ENCODE measurements at regions not wholly inside any gene's neighbourhood (a gene's known extent, or its start where the extent isn't known, plus 50 kb on each side); places are given as distances from the start of the nearest gene placed in this dataset.
"Not testable (repeated sequence)": the region's sequence is repeated elsewhere in the genome, so short reads cannot be mapped to it uniquely, and the experiment has no call there.

- Mint-ChIP-seq H3K27me3 (no peaks in the 10 kb centered on the region), H3K4me1 (no peaks in the 10 kb centered on the region), H3K36me3 (ENCODE audit: low read depth) (no peaks in the 10 kb centered on the region), H3K27ac (no peak overlapping the region), H3K9me3 (ENCODE audit: low read depth) (peaks cover 22% of the 10 kb centered on the region), H3K4me3 (no peak overlapping the region)
- intact Hi-C loops (cut with DNase I, micrococcal nuclease): no loop called here
- DNase-seq (no peak), ATAC-seq (no peak)
- POLR2A ChIA-PET: no interaction called here
- CTCF ChIA-PET: no interaction called here
Observed at GRCh38 chr16:64679976-64680690, 441.7 kb downstream of the CDH11 start.

GRCh38 chr16:64669573-64669972 is 452.3 kb downstream of the CDH11 start:
- H3K9me3 Mint-ChIP-seq (ENCODE audit: low read depth): peaks cover 15% of the 10 kb centered on the region
- intact Hi-C loops (cut with DNase I, micrococcal nuclease): no loop called here
- no peaks in the 10 kb centered on the region for H3K4me1 Mint-ChIP-seq
- CTCF ChIA-PET: no interaction called here
- no peak overlapping the region for H3K27ac Mint-ChIP-seq
- POLR2A ChIA-PET: no interaction called here
- H3K4me3 Mint-ChIP-seq: no peak overlapping the region
- ATAC-seq: no peak
- no peaks in the 10 kb centered on the region for H3K27me3 Mint-ChIP-seq
- no peaks in the 10 kb centered on the region for H3K36me3 Mint-ChIP-seq (ENCODE audit: low read depth)
- DNase-seq: no peak

GRCh38 chr16:64667334-64667877 is 454.5 kb downstream of the CDH11 start:
- Mint-ChIP-seq H3K36me3 (ENCODE audit: low read depth) (no peaks in the 10 kb centered on the region), H3K9me3 (ENCODE audit: low read depth) (peaks cover 12% of the 10 kb centered on the region), H3K27ac (no peak overlapping the region), H3K4me3 (no peak overlapping the region), H3K27me3 (no peaks in the 10 kb centered on the region), H3K4me1 (no peaks in the 10 kb centered on the region)
- ChIA-PET CTCF (no interaction called here), POLR2A (no interaction called here)
- intact Hi-C loops (cut with DNase I, micrococcal nuclease): no loop called here
- no peak for ATAC-seq
- DNase-seq: no peak

GRCh38 chr16:64662312-64662711 is 459.6 kb downstream of the CDH11 start:
- DNase-seq; ATAC-seq; H3K27ac Mint-ChIP-seq; H3K9me3 Mint-ChIP-seq (ENCODE audit: low read depth); H3K27me3 Mint-ChIP-seq; CTCF ChIA-PET; H3K4me3 Mint-ChIP-seq; intact Hi-C loops (cut with DNase I, micrococcal nuclease); H3K4me1 Mint-ChIP-seq; H3K36me3 Mint-ChIP-seq (ENCODE audit: low read depth); POLR2A ChIA-PET: not testable (repeated sequence)

- Mint-ChIP-seq H3K27me3 (no peaks in the 10 kb centered on the region), H3K4me1 (no peaks in the 10 kb centered on the region), H3K4me3 (no peak overlapping the region), H3K36me3 (ENCODE audit: low read depth) (no peaks in the 10 kb centered on the region), H3K27ac (no peak overlapping the region), H3K9me3 (ENCODE audit: low read depth) (peaks cover 9% of the 10 kb centered on the region)
- intact Hi-C loops (cut with DNase I, micrococcal nuclease): no loop called here
- DNase-seq: no peak
- CTCF ChIA-PET: no interaction called here
- POLR2A ChIA-PET: no interaction called here
- ATAC-seq: no peak
Observed at GRCh38 chr16:64659866-64660265, 462.0 kb downstream of the CDH11 start.

- Mint-ChIP-seq H3K4me1 (no peaks in the 10 kb centered on the region), H3K27ac (no peak overlapping the region), H3K9me3 (ENCODE audit: low read depth) (peaks cover 22% of the 10 kb centered on the region), H3K4me3 (no peak overlapping the region), H3K36me3 (ENCODE audit: low read depth) (no peaks in the 10 kb centered on the region), H3K27me3 (no peaks in the 10 kb centered on the region)
- DNase-seq: no peak
- no peak for ATAC-seq
- CTCF ChIA-PET: no interaction called here
- POLR2A ChIA-PET: no interaction called here
- intact Hi-C loops (cut with DNase I, micrococcal nuclease): no loop called here
Observed at GRCh38 chr16:64657316-64658011, 464.4 kb downstream of the CDH11 start.

- H3K36me3 Mint-ChIP-seq (ENCODE audit: low read depth): no peaks in the 10 kb centered on the region
- no peak overlapping the region for H3K4me3 Mint-ChIP-seq
- DNase-seq (no peak), ATAC-seq (no peak)
- no peaks in the 10 kb centered on the region for H3K27me3 Mint-ChIP-seq
- POLR2A ChIA-PET: no interaction called here
- CTCF ChIA-PET: no interaction called here
- H3K4me1 Mint-ChIP-seq: no peaks in the 10 kb centered on the region
- no peak overlapping the region for H3K27ac Mint-ChIP-seq
- H3K9me3 Mint-ChIP-seq (ENCODE audit: low read depth): peaks cover 24% of the 10 kb centered on the region
- intact Hi-C loops (cut with DNase I, micrococcal nuclease): no loop called here
Observed at GRCh38 chr16:64656471-64656870, 465.4 kb downstream of the CDH11 start.

GRCh38 chr16:64654178-64654577 is 467.7 kb downstream of the CDH11 start:
- Mint-ChIP-seq H3K4me1 (no peaks in the 10 kb centered on the region), H3K9me3 (ENCODE audit: low read depth) (peaks cover 28% of the 10 kb centered on the region), H3K4me3 (no peak overlapping the region), H3K27me3 (no peaks in the 10 kb centered on the region), H3K27ac (no peak overlapping the region), H3K36me3 (ENCODE audit: low read depth) (no peaks in the 10 kb centered on the region)
- ChIA-PET CTCF (interaction anchor here (0.6 kb wide), 1 partner anchor 576 kb away, joined by 3 read pairs; no protein-coding TSS in a partner anchor), POLR2A (no interaction called here)
- no peak for ATAC-seq
- DNase-seq: no peak
- intact Hi-C loops (cut with DNase I, micrococcal nuclease): no loop called here

- no peak for DNase-seq
- ChIA-PET CTCF (no interaction called here), POLR2A (no interaction called here)
- Mint-ChIP-seq H3K4me1 (no peaks in the 10 kb centered on the region), H3K9me3 (ENCODE audit: low read depth) (peaks cover 22% of the 10 kb centered on the region), H3K4me3 (no peak overlapping the region), H3K36me3 (ENCODE audit: low read depth) (no peaks in the 10 kb centered on the region), H3K27ac (no peak overlapping the region), H3K27me3 (no peaks in the 10 kb centered on the region)
- no peak for ATAC-seq
- intact Hi-C loops (cut with DNase I, micrococcal nuclease): no loop called here
Observed at GRCh38 chr16:64648282-64648681, 473.6 kb downstream of the CDH11 start.

GRCh38 chr16:64641343-64641742 is 480.5 kb downstream of the CDH11 start:
- Mint-ChIP-seq H3K36me3 (ENCODE audit: low read depth) (no peaks in the 10 kb centered on the region), H3K27ac (no peak overlapping the region), H3K9me3 (ENCODE audit: low read depth) (peaks cover 4% of the 10 kb centered on the region), H3K27me3 (no peaks in the 10 kb centered on the region), H3K4me3 (no peak overlapping the region), H3K4me1 (no peaks in the 10 kb centered on the region)
- ChIA-PET POLR2A (no interaction called here), CTCF (no interaction called here)
- DNase-seq (no peak), ATAC-seq (no peak)
- intact Hi-C loops (cut with DNase I, micrococcal nuclease): no loop called here

- H3K27ac Mint-ChIP-seq: no peak overlapping the region
- no peaks in the 10 kb centered on the region for H3K27me3 Mint-ChIP-seq
- ChIA-PET POLR2A (no interaction called here), CTCF (no interaction called here)
- no peak for ATAC-seq
- DNase-seq: no peak
- H3K9me3 Mint-ChIP-seq (ENCODE audit: low read depth): peaks cover 4% of the 10 kb centered on the region
- intact Hi-C loops (cut with DNase I, micrococcal nuclease): no loop called here
- no peaks in the 10 kb centered on the region for H3K4me1 Mint-ChIP-seq
- no peak overlapping the region for H3K4me3 Mint-ChIP-seq
- no peaks in the 10 kb centered on the region for H3K36me3 Mint-ChIP-seq (ENCODE audit: low read depth)
Observed at GRCh38 chr16:64638766-64639165, 483.1 kb downstream of the CDH11 start.

GRCh38 chr16:64629622-64630021 is 492.2 kb downstream of the CDH11 start:
- intact Hi-C loops (cut with DNase I, micrococcal nuclease): no loop called here
- Mint-ChIP-seq H3K27me3 (no peaks in the 10 kb centered on the region), H3K4me1 (no peaks in the 10 kb centered on the region), H3K4me3 (no peak overlapping the region), H3K27ac (no peak overlapping the region), H3K9me3 (ENCODE audit: low read depth) (peaks cover 9% of the 10 kb centered on the region), H3K36me3 (ENCODE audit: low read depth) (no peaks in the 10 kb centered on the region)
- ATAC-seq (peak; percentile 53), DNase-seq (no peak)
- CTCF ChIA-PET: no interaction called here
- POLR2A ChIA-PET: no interaction called here
